Hypothalamus (tissue), 51 donors: ENCODE measurements at regions not wholly inside any gene's neighbourhood (a gene's known extent, or its start where the extent isn't known, plus 50 kb on each side); places are given as distances from the start of the nearest gene placed in this dataset.
"Not testable (repeated sequence)": the region's sequence is repeated elsewhere in the genome, so short reads cannot be mapped to it uniquely, and the experiment has no call there.

ENCODE experiments used
- DNase-seq, 51 donors: peaks; one replicate each; lab custom pipeline; 2025; lab: John Stamatoyannopoulos, UW

DNA sequence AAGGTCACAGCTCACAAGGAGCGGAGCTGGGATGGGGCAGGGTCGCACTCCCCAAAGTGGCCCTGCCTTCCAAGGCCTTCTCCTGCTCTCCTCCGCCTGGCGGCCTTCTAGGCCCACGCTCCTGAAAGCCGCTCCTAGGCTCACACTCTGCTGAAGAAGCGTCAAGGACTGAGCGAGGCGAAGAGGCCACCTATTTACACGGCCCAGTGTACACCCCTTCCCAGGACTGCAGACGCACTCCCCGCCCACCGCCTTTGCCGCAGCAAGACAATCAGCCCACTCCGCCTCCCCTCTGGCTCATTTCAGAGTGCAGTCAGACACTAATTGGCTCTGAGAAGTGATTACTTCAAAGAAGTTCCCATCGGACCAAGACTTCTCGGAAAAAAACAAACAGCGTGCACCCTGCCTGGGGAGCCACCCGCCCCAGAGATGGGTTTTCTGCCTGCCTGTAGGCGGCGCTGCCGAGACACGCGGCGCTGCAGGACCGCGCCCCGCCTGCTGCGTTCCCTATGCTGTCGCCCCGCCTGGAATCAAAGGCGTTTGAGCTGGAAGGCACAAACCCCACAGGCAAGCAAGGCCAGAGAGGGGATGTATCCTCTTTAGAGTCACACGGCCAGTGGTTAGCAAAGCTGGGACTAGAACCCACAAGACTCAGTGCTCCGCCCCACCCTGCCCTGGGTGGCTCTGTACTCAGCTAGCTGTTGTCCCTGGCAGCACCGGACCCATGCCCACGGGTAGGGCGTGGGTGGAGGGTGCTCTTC is 414.8 kb downstream of the BUD13 start:
- DNase-seq = peak in 1 of 51 donors; percentile 8

- DNase-seq = no peak
These were observed 416.3 kb downstream of the BUD13 start for GRCh38 chr11:116356451-116356850.

GRCh38 chr11:116355104-116355503 is 417.7 kb downstream of the BUD13 start:
- no peak for DNase-seq

DNA sequence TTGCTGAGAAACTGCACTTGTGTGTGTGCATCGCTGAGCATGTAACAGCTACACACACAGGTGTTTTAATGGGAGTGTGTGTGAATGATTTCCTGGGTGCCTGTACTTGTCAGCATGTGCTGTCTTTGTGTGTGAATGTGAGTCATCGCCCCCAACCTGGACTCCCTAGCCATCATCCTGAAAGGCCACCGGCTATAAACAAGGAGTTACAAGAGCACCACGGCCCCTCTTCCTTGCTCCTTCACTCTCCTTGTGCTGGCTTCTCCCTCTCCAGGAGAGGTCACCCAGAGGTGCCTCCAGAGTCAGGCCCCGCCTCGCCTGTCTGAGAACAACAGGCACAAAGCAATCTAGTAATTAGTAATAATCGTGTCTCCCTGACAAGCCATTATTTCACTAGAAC is 419.2 kb downstream of the BUD13 start:
- peak in 1 of 51 donors; percentile 26 for DNase-seq

GRCh38 chr11:116352881-116353280 is 419.9 kb downstream of the BUD13 start:
- no peak for DNase-seq

DNA sequence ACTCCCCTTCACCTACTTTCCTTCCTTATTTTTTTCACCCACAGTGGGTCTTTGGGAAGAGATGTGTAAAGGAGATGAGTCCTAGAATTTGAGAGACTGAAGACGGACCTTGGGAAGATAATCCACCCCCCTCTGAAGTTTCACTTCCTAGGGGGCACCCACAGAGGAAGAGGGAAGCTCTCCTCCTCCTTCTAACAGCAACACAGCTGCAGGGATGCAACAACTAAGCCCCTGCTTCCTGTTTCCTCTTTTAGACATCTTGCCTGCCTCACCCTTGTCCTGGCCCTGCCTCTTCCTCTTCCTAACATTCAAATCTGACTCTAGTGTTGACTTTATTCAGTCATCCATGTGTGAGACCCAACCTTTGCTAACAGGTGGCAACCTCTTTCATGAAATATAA is 424.6 kb downstream of the BUD13 start:
- DNase-seq = peak in 4 of 51 donors; percentile 4 to 31 (median 10)

DNA sequence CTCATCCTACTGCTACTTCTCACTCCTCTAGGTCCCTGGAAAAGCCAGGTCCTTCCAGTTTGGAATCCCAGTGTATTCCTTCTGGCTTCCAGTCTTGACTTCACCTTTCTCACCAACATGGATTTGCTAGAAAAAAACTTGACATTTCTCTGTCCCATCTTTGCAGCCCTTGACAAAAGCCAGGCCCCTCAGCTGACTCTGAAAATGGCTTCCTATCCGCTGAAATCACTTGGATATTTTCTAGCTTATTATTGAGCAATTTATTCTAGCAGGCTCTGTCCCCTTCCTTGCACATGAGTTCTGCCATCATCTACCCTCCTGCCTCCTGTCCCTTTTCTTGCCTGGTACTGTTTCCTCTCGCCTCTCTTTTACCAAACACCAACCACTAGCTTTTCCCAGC is 427.2 kb downstream of the BUD13 start:
- DNase-seq = no peak

- DNase-seq = no peak
These were observed 428.2 kb downstream of the BUD13 start for GRCh38 chr11:116344601-116345000.

DNA sequence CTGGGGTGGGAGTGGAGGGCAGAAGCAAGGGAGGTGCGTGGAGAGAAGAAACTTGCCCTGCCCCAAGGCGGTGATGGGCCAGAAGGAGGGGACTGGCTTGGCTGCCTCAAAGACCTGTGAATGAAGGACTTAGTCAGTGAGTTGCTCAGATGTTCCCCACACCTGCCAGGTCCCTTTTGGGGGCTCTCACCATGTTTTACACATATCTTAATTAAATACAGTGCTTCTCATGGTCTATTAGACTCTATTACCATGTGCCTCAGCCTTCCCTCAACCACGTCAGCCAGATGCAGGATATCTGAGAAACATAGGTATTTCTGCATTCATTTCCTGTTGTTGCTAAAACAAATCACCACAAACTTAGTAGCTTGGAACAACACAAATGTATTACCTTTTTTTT is 429.5 kb downstream of the BUD13 start:
- no peak for DNase-seq

DNA sequence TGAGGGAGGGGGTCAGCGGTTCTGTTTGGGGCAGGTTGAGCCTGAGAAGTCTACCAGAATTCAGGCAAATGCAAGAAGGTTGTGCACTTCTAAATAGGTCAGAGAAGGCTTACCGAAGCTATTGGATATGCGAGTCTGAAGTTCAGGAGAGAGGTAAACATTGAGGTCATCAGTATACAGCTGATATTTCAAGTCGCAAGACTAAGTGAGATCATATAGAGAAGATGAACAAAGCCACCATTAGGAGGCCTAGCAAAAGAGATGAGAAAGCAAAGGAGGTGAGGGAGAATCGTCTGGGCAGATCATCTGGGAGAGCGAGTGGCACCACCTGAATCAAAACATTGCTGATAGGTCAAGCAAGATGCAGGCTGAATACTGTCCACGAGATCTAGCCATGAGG is 430.6 kb downstream of the BUD13 start:
- DNase-seq = no peak

GRCh38 chr11:116339306-116340098 is 433.3 kb downstream of the BUD13 start:
- no peak for DNase-seq

- not testable (repeated sequence) for DNase-seq
These were observed 434.3 kb downstream of the BUD13 start for GRCh38 chr11:116338500-116338899.

DNA sequence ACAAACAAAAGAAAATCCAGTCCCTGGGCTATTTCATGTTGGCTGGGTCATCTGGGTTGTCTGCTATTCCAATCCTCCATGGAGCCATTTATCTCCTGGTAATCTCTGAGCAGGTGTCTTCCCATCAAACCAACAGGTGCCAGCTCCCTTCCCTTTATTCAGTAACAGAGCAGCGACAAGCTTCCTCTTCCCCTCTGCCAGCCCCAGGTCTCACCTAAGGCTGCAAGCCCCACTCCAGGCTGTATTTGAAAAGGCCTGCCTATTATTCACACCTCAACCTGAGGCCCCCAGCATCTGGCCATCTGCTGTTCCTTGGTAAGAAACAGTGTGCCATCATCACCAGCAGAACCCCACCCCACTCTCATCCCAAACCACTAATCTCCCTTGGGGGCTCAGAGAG is 436.2 kb downstream of the BUD13 start:
- DNase-seq = no peak

- no peak for DNase-seq
These were observed 436.9 kb downstream of the BUD13 start for GRCh38 chr11:116335891-116336290.

GRCh38 chr11:116335078-116335477 is 437.7 kb downstream of the BUD13 start:
- no peak for DNase-seq

DNA sequence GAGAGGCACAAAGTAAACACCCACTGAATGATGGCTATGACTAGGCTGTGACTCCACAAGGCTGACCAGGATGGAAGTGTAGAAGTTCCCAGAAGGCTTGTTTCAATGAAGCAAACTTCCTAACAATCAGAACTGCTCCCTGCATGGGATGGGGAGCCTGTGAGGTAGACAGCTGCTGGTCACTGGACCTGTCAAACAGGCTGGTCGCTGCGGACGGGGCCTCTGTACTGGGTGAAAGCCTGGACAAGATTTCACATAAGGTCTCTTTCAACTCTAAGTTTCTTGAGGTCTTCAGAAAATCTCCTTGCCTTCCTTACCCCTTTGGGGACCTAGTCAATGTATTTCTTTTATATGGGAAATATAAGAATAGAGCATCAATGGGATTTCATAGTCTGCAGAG is 438.2 kb downstream of the BUD13 start:
- no peak for DNase-seq

GRCh38 chr11:116333001-116333535 is 439.7 kb downstream of the BUD13 start:
- no peak for DNase-seq

GRCh38 chr11:116332391-116332790 is 440.4 kb downstream of the BUD13 start:
- no peak for DNase-seq

DNA sequence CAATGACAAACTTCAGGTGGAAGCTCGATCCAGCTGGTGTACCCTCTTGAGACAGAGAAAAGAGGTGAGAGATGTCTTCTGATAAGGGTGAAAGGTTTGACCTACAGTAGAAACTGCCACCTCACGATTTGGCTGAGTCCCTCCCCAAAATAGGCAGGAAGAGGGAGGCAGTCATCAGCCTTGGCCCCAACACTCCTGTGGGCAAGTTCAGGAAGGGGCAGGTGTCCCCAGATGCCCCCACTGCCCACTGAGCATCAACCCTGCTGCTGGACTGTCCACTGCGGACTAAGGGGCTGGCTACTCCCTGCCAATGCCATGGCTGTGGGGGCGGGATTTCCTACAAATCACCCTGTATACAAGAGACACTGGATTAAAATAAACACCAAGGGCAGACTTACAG is 441.4 kb downstream of the BUD13 start:
- DNase-seq = no peak

DNA sequence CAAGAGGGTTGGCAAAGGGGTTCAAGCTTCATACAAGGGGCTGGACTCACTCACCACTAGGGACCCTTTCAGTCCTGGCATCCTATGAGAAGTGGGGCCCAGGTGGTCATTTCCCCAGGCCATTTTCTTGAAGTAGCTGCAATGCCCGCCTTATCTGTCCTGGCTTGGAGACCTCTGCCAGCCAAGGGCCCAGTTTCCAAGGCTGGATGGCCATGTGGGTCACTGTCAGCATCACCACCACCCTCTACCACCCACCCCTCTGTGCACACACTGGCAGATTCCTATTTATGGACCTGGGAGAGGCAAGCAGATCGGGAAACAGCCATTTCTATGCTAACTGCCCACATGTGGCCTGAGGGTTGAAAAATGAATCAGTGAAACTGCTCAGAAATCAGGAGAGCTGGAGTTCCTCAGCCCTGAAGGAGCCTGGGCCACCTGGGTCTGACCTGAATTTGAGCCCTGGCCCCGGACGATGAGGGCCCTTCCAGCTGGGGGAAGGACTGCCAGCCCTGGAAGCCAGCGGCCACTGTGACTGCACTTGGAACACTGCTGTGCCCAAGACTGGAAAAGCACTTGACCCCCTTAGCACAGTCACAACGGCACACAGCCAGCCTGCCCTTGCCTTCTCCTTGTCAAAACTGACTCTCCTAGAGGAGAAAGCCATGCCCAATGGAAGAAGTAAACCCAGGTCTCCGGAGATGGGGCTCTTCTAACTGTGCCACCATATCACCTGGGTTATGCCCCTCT is 442.2 kb downstream of the BUD13 start:
- DNase-seq = peak in 7 of 51 donors; percentile 1 to 26 (median 7)
